NCI-H774 (cell line): ENCODE measurements at regions not wholly inside any gene's neighbourhood (a gene's known extent, or its start where the extent isn't known, plus 50 kb on each side); places are given as distances from the start of the nearest gene placed in this dataset.

Source experiments
- DNase-seq: peaks from one replicate; lab custom pipeline; 2025; lab: John Stamatoyannopoulos, UW

DNA sequence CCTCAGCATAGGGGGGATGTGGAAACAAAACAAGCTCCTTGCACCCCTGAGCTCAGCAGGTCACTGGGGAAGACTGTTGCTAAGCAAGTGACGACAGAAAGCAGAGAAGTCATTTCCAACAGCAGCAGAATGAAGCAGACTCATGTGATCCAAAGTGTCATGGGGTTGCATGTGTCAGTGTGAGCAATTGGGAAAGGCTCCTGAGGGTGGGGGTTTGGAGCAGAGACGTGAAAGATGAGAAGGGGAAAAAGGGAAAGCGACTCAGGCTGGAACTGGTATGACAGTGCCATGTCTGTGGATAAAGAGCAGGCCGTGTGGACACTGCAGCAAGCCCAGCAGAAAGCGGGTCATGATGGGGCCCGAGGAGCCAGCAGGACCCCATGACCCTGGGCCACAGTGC is 363.9 kb downstream of the PREX1 start:
- DNase-seq = no peak

DNA sequence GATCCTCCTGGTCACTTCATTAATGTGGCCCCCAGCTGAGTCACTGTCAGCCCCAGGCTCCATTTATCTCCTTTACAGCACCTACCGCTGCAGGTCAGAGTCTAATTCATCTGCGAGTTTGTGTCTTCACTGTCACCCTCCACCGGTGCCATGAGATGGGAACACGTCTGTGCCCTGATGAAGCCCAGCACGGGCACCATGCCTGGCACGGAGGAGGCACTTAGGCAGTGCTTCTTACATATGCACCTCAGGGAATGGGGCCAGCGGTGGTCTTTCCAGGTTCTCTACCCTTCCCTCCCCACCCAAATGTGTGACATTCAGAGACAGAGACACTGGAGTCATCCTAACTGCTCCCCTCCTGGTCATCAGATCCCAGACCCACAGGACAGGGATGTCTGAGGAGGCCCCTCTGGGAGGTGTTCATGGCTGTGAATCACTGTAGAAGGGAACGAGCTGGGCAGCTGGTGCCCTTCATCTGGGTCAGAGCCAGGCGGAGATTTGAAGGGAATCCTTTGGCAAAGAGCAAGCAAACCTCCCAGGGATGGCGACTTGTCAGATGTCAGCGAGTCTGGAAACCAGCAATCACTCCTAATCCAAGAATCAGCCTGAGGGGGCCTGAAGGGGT is 364.6 kb downstream of the PREX1 start:
- no peak for DNase-seq

DNA sequence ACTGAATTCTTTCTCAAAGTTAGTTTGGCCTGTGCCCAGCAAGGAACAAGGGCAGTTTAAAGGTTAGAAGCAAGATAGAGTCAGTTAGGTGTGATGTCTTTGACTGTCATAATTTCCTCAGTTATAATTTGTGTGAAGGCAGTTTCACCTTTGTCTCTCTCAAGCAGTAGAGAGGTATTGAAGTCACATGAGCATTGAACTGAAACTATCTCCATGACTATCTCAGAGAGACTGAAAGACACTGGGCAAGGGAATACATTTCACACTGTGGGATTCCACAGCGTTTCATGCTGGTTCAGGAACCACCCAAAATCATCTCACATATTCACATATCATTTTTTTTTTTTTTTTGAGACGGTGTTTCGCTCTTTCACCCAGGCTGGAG is 366.1 kb downstream of the PREX1 start:
- no peak for DNase-seq

DNA sequence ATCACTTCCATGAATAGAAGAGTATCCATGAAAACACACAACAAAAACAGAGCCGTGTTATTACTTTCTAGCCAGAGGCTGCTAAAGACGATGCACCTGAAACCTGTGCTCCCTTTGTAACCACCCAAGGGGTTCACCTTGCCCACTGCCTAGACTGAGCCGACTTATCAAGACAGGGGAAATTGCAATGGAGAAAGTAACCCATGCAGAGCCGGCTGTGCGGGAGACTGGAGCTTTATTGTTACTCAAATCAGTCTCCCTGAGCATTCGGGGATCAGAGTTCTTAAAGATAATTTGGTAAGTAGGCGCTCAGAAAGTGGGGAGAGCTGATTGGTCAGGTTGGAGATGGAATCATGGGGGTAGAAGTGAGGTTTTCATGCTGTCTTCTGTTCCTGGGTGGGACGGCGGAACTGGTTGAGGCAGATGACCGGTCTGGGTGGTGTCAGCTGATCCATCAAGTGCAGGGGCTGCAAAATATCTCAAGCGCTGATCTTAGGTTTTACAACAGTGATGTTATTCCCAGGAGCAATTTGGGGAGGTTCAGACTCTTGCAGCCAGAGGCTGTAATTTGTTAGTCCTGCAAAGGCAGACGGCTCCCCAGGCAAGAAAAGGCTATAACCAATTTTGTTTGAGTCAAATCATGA is 366.6 kb downstream of the PREX1 start:
- no peak for DNase-seq

DNA sequence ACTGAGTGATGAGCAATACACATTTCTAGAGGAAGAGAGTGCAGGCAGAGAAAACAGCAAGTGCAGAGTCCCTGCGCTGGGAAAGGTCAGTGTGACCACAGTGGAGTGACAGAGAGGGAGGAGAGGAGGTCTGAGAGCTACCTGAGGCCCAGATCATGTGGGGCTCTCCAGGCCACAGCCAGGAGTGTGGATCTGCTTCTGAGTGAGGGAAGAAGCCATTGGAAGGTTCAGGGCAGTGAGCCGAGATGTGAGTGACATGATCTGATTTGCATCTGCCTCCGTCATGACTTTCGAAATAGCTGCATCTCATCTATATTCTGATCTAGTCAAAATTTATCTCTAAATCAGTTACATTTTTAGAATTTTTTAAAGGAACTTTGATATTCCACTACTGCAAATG is 367.1 kb downstream of the PREX1 start:
- DNase-seq = no peak

DNA sequence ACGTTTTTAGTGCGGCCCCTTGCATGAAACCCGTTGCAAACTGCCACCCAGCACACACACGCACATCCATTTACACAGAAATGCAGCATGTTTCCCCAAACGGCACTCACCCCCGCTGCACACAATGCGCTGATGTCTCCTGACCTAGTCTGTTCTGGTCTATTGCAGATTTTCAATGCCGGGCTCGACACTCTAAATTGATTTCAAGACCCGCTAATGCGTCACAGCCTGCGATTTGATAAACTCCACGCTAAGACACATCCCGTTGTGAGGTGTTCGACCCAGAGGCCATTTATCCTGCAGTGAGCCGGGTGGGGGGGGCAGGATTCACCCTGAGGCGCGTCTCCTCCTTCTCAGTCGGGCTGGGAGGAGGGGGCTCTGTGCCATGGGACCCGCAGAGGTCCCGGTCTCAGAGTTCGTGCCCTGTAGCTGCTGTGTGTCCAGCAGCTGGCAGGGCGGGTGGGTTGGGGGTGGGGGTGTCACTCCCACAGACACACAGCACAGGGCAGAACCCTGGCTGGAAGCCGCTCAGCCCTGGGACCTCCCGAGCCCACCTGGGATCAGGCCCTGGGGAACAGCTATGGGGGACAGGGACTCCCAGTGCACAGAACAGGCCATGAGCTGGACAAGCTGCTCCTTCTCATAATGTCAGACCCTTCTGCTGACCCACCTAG is 367.9 kb downstream of the PREX1 start:
- DNase-seq = no peak

DNA sequence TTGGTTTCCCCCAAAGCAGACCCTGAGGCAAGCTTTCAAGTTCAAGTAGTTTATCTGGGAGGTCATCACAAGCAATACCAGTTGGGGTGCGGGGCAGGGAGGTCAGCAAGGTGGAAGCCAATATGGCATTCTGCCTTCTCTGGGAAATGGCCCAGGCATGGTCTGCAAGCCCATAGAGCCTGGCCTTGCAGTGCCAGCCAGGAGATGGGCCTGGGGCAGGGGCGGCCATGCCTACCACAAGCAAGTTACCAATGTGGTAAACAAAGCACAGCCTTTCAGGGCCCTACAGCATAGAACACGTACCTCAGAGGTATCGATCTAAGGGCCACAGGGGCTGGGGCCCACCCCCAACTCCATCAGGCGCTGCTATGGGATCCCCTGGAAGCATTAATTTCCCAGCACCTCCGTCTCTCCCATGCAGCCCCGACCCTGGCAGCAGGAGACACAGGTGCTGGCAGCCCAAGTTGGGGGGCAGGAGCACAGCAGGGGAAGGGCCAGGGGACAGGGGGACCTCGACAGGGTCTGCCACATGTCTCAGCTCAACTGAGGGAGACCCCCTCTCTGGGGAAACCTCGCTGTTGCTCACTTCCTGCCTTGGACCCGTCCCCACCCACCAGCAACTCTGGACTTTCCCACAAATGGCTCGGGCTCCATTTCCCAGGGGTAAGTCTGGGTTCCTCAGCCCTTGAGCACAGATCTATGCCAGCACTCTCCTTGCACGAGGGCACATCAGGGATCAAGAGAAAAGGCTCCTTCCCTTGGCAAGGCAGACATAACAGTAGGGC is 369.0 kb downstream of the PREX1 start:
- DNase-seq = no peak

DNA sequence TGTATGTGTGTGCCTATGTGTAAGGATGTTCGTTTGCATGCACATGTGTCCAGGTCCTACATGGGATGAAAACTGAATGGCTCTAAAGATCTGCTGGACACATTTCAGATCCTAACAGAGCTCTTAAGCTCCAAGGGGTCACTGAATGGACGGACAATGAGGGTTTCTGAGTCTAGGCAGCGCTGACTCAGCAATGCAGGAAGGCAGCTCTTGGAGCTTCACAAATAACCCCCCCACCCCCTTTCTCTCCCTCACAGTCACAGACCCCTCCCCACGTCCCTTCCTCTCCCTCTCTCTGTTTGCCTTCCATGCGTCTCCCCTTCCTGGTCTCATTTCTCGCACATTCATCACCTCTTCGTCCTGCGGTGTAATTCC is 369.8 kb downstream of the PREX1 start:
- no peak for DNase-seq

DNA sequence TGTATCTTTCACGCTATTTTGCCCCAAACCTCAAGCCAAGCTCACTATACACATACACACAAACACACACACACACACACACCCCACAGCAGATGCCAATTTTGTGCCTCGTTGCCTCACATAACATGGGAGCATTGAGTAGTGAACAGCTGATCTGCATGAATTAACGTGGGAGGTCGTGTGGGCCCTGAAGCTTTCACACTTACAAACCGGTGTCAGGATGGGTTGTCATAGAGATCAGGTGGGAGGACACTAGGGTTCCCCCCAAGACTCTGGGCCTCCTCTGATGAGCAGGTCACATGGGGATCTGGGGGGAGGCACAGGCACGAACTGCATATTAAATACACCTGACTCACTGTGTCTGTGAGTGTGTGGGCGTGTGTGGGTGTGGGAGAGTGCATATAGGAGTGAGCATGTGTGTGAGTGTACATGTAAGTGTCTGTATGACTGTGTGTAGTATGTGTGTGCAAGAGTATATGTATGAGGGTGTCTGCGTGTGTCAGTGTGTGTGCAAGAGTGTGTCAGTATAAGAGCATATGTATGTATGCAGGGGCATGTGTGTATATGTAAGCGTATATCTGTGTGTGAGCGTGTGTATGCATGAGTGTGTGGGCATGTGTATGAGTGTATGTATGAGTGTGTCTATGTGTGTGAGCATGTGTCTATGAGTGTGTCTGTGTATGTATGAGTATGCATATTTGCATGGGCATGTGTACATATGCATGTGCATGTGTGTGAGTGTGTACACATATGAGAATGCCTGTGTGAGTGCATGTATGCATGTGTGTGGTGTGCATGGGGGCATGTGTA is 370.4 kb downstream of the PREX1 start:
- no peak for DNase-seq

DNA sequence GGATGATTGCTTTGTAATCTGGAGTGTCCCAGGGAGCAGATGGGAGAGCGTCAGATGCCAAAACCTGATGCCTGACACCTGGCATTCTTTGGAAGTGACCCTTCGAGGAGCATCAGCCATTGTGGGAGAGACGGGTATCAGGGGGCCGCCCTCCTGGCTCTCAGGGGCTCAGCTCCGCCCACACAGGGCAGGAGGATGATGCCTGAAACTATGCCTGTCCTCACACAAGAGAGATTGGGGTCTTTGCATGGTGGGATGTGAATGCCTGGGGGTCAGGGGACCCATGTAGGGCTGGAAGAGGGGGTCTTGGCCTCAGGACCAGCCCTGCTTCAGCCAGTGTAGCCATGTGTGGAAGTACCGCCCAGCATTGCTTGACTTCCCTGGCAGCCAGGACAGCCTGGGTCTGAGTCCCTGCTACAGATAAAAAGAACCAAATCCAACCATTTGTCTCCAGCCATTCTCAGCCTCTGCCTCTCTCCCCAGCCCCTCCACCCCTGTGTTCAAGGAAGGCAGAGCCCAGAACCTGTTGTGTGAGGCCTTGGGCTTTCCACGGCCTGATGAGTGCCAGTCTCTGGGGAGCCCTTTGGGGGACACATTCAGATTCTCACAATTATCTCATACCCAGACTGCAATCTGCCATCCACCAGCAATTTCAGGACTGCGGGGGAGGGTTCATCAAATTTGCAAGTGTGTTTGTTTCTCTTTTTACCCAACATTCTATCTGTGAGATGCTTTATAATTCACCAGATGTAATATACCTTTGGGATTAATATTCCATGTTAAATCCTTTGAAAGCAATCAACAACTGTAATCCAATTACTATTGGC is 371.2 kb downstream of the PREX1 start:
- DNase-seq = no peak

DNA sequence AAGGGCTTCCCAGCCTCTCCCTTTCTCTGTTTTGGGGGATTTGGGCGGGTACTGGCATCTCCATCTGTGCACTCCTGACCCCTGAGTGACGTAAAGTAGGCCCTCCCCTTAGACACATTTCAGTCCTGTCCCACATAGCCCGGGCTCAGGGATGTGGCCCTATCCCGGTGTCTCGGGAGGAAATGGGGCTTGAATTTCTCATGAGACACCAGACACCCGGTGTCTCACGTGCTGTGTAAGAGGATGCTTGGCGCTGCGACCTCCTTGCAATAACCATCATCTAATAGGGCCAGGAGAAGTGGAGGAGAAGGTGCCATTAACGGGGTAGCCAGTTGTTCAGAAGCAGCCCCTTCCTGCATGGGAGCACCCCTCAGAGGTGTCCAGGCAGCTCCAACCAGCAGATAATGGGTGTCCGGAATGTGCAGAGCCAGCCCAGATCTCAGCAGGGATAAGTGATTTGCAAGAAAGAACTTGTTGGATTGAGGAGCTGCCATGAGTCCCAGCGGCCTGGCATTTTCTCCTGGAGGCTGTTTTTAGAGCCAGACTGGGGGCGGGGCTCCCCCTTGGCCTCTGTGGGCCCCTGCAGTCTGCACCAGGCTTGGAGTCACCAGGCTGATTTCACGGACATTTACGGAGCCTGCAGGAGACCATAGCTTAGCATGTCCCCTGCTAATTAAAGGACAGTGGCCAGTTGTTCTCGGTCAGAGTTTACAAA is 372.0 kb downstream of the PREX1 start:
- DNase-seq = no peak

DNA sequence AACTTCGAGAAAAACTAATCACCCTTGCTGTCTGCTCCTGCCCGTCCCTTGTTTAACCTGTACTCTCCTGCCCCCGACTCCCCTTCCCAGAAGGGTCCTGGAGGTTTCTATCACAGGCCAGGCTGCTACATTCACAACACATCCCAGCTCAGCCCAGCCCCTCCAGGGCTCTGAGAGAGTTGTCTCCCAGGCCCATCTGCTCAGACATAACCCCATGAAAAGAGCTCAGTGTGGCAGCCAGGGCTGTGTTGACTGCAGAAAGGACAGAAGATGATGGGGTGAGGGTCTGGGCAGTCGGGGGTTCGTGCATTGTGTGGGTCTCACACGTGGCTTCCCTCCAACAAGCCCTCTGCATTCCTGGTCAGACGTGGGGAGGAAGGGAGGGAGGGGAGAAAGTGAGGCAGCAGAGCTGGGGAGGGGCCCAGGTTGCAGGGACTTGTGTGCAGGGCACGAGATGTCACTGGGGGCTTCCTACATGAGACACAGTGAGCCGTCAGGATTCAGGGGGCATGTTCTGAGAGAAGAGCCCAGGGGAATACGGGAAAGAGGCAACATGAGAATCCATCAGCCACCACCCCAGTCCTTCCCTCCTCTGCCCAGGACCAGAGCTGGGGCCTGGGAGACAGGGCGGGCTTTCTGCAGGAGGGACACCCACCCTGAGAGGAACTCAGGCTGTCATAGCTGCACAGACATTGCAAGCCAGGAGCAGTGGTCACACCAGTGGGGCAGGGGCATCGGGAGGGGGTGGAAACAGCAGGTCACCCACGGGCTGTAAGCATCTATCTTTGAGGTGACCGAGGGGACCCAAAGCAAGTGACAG is 372.9 kb downstream of the PREX1 start:
- no peak for DNase-seq

DNA sequence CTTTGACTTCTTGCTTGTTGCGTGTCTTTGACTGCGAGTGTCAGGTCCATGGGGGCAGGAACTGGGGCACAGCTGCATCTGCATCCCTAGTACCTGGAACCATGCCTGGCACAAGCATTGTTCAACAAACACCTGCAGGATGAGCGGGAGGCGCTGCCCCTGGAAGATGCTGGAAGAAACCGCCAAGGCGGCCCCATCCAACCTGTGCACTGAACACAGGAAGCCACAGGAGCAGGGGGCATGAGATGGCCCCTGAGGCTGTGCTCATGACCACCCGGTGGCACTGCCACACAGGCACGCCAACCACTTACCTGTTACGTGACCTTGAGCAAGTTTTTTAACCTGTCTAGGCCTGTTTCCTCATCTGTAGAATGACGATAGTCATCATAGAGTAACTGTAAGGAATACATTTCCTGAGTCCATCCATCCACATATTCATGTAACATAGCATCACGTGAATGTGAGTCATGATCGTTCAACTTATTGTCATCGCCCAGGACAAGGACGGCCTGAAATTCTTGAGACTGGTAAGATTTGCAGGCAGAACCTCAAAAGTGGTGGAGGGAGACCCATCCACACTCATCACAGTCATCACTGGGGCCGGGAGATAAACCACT is 374.2 kb downstream of the PREX1 start:
- no peak for DNase-seq

DNA sequence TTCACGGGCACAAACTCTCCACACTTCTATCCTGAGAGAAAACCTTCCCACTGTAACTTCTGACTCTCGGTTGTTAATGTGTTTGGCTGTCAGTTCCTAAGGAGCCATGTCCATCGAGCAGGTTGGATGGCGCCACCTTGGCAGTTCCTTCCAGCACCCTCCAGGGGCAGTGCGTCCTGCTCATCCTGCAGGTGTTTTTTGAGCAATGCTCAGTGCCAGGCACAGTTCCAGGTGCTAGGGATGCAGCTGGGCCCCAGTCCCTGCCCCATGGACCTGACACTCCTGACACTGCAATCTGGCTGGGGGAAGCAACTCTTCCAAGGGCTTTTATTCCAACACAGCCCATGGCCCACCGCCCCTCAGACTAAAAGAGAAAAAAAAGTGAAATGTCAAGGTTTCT is 376.4 kb downstream of the PREX1 start:
- DNase-seq = no peak

DNA sequence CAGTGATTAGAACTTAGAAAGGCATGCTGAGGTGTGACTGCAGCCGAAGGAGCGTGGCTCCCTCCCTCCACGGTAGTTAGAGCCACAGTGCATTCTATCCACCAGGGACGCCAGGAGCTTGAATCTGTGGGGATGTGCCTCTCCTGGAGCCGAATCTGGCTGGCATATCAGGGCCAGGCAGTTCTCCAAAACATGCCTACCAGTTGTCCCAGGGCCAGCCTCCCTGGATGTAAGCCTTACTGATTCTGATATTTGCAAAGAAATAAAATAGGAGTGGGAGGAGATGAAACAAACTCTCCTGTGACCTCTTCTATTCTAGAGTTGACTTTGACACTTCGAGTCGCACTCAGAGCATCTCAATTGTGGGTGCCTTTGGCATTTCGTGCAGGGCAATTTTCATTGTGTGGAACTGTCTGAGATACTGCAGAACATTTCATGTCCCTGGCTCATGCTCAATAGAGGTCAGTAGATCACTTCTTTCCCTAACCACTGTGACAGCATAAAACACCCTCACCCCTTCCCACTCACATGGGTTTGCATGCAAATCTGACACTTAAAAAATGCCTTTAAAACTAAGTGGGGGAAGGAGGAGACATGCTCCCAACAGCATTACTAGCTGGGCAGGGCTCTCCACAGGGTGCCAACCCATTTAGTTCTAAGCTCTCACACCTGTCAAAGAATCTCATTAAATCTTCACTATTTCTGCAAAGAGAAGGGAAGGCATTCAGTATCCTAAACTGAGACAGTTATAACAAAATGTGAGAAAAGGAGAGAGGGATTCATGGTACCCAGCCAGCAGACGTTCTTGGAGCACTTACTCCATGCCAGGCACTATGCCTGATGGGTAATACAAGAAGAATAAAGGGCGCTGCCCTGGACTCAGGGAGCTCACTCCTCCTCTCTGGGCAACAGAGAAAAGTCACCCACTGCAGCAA is 378.9 kb downstream of the PREX1 start:
- no peak for DNase-seq

DNA sequence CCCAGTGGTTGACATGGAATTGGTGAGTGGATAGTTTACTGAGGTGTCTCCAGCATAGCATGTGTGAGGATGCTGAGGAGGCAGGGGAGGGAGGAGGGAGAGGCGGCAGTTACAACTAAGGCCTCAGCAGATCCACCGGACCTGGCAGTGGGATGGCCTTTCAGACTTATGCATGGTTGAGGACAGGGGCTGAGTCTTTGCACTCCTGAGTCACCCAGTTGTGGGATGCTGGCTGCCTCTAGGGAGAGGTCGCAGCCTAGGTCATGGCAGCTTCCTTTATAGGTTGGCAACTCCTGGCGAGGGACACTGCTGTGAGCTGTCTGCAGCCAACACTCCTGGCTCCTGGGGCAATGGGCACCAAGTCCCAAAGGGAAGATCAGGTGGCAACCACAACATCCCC is 380.3 kb downstream of the PREX1 start:
- no peak for DNase-seq

DNA sequence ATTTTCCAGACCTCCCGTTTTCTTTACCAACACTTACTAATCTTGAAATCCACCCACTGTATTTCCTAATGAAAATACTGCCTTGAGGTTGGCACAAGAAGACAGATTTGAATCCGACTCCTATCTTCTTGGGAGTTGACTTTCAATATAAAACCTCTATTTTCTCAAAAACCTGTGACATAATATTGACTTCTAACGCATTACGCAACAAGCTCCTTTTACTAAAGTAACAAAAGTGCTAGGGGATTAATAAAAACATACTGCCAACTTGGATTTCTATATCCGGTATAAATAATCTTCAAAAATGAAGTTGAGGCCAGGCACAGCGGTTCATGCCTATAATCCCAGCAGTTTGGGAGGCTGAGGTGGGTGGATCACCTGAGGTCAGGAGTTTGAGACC is 382.0 kb downstream of the PREX1 start:
- DNase-seq = no peak

DNA sequence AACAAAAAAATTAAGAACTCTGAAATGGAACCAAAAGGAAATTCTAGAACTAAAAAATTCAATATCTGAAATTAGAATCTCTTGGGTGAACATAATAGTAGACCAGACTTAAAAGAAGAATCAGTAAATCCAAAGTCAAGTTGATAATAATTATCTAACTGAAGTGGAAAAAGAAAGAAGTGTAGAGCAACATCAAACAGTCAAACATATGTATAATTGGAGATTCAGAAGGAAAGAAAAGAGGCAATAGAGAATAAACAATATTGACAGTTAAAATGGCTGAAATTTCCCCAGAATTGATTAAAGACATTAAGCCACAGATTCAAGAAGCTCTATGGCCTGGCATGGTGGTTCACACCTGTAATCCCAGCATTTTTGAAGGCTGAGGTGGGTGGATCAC is 383.6 kb downstream of the PREX1 start:
- no peak for DNase-seq
